ENCODE measurements at regions not wholly inside any gene's neighbourhood (a gene's known extent, or its start where the extent isn't known, plus 50 kb on each side); places are given as distances from the start of the nearest gene placed in this dataset.
"Not testable (repeated sequence)": the region's sequence is repeated elsewhere in the genome, so short reads cannot be mapped to it uniquely, and the experiment has no call there.

DNA sequence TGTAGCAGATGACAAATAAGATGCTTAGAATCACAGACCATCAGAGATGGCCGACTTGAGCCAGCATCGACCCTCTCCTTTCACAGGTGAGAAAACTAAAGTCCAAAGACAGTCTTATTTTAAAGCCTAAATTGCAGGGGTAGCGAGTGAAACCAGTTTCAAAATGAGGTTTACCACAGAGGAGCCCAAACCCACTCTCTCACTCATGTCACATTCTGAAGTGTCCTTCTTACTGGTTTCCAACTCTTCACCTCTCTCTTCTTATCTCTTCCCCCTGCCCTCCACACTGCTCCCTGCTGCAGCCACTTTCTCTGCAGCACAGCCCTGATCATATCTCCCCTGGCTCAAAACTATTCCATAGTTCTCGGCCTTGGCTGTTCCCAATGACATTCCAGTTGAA lies 57.0 kb upstream of the NID2 start:
- no peak for TF ChIP-seq EZH2 (IDR thresholded peaks at IDR 0.05; ENCODE audit: low read length)
- no peak for TF ChIP-seq CTCF (optimal IDR thresholded peaks at IDR 0.05 in 1 of 3, IDR thresholded peaks at IDR 0.05 in 1 of 3, conservative IDR thresholded peaks at IDR 0.05 in 1 of 3; ENCODE audit: extremely low read depth in 1 of 3, insufficient read depth in 2 of 3, low read length in 3 of 3)

DNA sequence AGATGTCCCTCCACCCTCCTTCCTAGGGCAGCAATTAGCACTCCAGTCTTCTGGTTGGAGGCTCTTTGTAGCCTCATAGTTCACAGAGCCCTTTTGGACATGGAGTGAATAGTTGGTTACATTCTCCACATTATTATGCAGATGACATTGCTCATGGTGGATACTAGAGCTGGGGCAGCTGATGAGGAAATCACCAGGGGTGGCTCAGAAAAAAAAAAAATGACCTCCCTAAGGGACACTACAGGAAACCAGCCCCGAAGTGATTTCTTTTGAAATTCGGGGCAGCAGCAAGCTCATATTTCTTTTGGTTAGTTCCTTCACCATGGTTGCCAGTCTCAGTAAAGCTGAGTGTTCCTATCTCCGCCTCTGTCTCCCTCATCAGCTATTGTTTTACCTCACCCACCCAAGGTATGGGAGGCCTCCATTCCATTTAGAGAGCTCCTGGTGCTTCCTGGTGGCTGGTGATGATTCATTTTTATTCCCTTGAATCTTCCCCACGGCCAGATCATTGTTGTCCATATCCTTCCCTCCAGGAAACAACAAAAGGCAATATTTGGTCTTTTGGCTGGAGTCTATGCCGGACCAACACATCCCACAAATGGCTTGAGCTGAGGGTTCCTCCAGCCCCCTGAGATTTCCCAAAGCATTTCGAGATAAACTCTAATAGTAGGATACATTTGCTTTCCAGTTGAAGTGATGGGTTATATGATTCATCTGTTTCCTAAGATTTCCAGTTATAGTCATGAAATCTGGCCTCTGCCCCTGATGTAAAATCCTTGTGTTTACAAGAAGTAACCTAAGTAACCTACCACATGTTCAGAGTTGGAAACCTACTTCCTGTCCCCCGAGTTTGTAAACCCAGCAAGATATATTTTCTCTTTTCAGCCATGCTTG lies 56.2 kb upstream of the NID2 start:
- H2AFZ ChIP-seq (ENCODE audit: control insufficient read depth, low read length), result peak overlapping the region; percentile 16
- no peak overlapping the region for H3K9ac ChIP-seq (ENCODE audit: control insufficient read depth, extremely low read depth, insufficient read depth, low read length)
- TF ChIP-seq CTCF (optimal IDR thresholded peaks at IDR 0.05 in 1 of 3, IDR thresholded peaks at IDR 0.05 in 1 of 3, conservative IDR thresholded peaks at IDR 0.05 in 1 of 3; ENCODE audit: extremely low read depth in 1 of 3, insufficient read depth in 2 of 3, low read length in 3 of 3) (no peak), EZH2 (IDR thresholded peaks at IDR 0.05; ENCODE audit: low read length) (no peak)
- FAIRE-seq (no peak), DNase-seq (ENCODE audit: low read depth, low spot score) (no peak)
- no peaks in the 10 kb centered on the region for H3K27me3 ChIP-seq (ENCODE audit: control insufficient read depth, extremely low read depth, insufficient read depth, low read length)
- no peak overlapping the region for H3K27ac ChIP-seq (ENCODE audit: control insufficient read depth, insufficient read depth, low read length)
- H3K4me2 ChIP-seq (ENCODE audit: control insufficient read depth, extremely low read depth, insufficient read depth, low read depth, low read length), result no peak overlapping the region
- H4K20me1 ChIP-seq (ENCODE audit: control insufficient read depth, extremely low read depth, insufficient read depth, low read length), result no peaks in the 10 kb centered on the region
- no peaks in the 10 kb centered on the region for H3K9me1 ChIP-seq (ENCODE audit: control insufficient read depth, extremely low read depth, insufficient read depth, low read length)
- peaks cover 7% of the 10 kb centered on the region for H3K4me1 ChIP-seq (ENCODE audit: control insufficient read depth, extremely low read depth, insufficient read depth, low read length)
- H3K79me2 ChIP-seq (ENCODE audit: control insufficient read depth, insufficient read depth, low read length), result no peaks in the 10 kb centered on the region
- no peak overlapping the region for H3K4me3 ChIP-seq (ENCODE audit: control insufficient read depth in 2 of 3, extremely low read depth in 1 of 3, insufficient read depth in 2 of 3, low read depth in 1 of 3, low read length in 3 of 3)
- no peaks in the 10 kb centered on the region for H3K36me3 ChIP-seq (ENCODE audit: control insufficient read depth in 2 of 2, extremely low read depth in 1 of 2, insufficient read depth in 2 of 2, low read length in 2 of 2)
- no peaks in the 10 kb centered on the region for H3K9me3 ChIP-seq (ENCODE audit: control insufficient read depth, low read depth, low read length)
- dilution Hi-C loops (cut with MboI; ENCODE audit: extremely low pct_ligation_motif_present, low sequenced_read_pairs), result no loop called here

More for the DNA sequence above, 57.0 kb upstream of the NID2 start:
- Histone ChIP-seq H2AFZ (ENCODE audit: control insufficient read depth, low read length) (no peak overlapping the region), H3K27me3 (ENCODE audit: control insufficient read depth, extremely low read depth, insufficient read depth, low read length) (no peaks in the 10 kb centered on the region), H3K4me1 (ENCODE audit: control insufficient read depth, extremely low read depth, insufficient read depth, low read length) (peaks cover 7% of the 10 kb centered on the region), H3K4me2 (ENCODE audit: control insufficient read depth, extremely low read depth, insufficient read depth, low read depth, low read length) (no peak overlapping the region), H3K4me3 (ENCODE audit: control insufficient read depth in 2 of 3, extremely low read depth in 1 of 3, insufficient read depth in 2 of 3, low read depth in 1 of 3, low read length in 3 of 3) (no peak overlapping the region), H3K9me3 (ENCODE audit: control insufficient read depth, low read depth, low read length) (no peaks in the 10 kb centered on the region), H4K20me1 (ENCODE audit: control insufficient read depth, extremely low read depth, insufficient read depth, low read length) (no peaks in the 10 kb centered on the region), H3K36me3 (ENCODE audit: control insufficient read depth in 2 of 2, extremely low read depth in 1 of 2, insufficient read depth in 2 of 2, low read length in 2 of 2) (no peaks in the 10 kb centered on the region), H3K9me1 (ENCODE audit: control insufficient read depth, extremely low read depth, insufficient read depth, low read length) (no peaks in the 10 kb centered on the region), H3K9ac (ENCODE audit: control insufficient read depth, extremely low read depth, insufficient read depth, low read length) (no peak overlapping the region), H3K79me2 (ENCODE audit: control insufficient read depth, insufficient read depth, low read length) (no peaks in the 10 kb centered on the region), H3K27ac (ENCODE audit: control insufficient read depth, insufficient read depth, low read length) (no peak overlapping the region)
- no peak for DNase-seq (ENCODE audit: low read depth, low spot score)
- FAIRE-seq, result no peak
- dilution Hi-C loops (cut with MboI; ENCODE audit: extremely low pct_ligation_motif_present, low sequenced_read_pairs), result no loop called here

DNA sequence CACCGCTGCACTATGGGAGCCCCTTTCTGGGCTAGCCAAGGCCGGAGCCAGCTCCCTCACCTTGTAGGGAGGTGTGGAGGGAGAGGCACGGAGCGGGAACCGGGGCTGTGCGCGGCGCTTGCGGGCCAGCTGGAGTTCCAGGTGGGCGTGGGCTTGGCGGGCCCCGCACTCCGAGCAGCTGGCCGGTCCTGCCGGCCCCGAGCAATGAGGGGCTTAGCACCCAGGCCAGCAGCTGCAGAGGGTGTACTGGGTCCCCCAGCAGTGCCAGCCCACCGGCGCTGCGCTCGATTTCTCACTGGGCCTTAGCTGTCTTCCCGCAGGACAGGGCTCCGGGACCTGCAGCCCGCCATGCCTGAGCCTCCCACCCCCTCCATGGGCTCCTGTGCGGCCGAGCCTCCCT lies 53.3 kb upstream of the NID2 start:
- H4K20me1 ChIP-seq (ENCODE audit: control insufficient read depth, extremely low read depth, insufficient read depth, low read length); H3K36me3 ChIP-seq (ENCODE audit: control insufficient read depth in 2 of 2, extremely low read depth in 1 of 2, insufficient read depth in 2 of 2, low read length in 2 of 2); H3K4me2 ChIP-seq (ENCODE audit: control insufficient read depth, extremely low read depth, insufficient read depth, low read depth, low read length); H3K27me3 ChIP-seq (ENCODE audit: control insufficient read depth, extremely low read depth, insufficient read depth, low read length); H3K4me3 ChIP-seq (ENCODE audit: control insufficient read depth in 2 of 3, extremely low read depth in 1 of 3, insufficient read depth in 2 of 3, low read depth in 1 of 3, low read length in 3 of 3); H3K79me2 ChIP-seq (ENCODE audit: control insufficient read depth, insufficient read depth, low read length); H3K9me3 ChIP-seq (ENCODE audit: control insufficient read depth, low read depth, low read length); dilution Hi-C loops (cut with MboI; ENCODE audit: extremely low pct_ligation_motif_present, low sequenced_read_pairs); DNase-seq (ENCODE audit: low read depth, low spot score); FAIRE-seq; H3K9ac ChIP-seq (ENCODE audit: control insufficient read depth, extremely low read depth, insufficient read depth, low read length); H3K4me1 ChIP-seq (ENCODE audit: control insufficient read depth, extremely low read depth, insufficient read depth, low read length); H3K9me1 ChIP-seq (ENCODE audit: control insufficient read depth, extremely low read depth, insufficient read depth, low read length); H3K27ac ChIP-seq (ENCODE audit: control insufficient read depth, insufficient read depth, low read length); H2AFZ ChIP-seq (ENCODE audit: control insufficient read depth, low read length): not testable (repeated sequence)
